Thyroid gland (tissue), 4 donors: ENCODE measurements at regions not wholly inside any gene's neighbourhood (a gene's known extent, or its start where the extent isn't known, plus 50 kb on each side); places are given as distances from the start of the nearest gene placed in this dataset.

Experiments
- CTCF ChIP-seq, 6 experiments: fragments of 200-600 bp in 3 of 6; fragments of 450-650 bp in 3 of 6; sonication (generic) in 3 of 6; IDR thresholded peaks; one replicate each; pipeline ENCODE4 v1.5.1; 2016 to 2019; ENCODE audit warnings: antibody characterized with exemption in 6 of 6, mild to moderate bottlenecking in 2 of 6, inconsistent platforms in 1 of 6, moderate library complexity in 1 of 6
- POLR2A ChIP-seq, 2 donors: fragments of 450-650 bp; IDR thresholded peaks; one replicate each; pipeline ENCODE4 v1.6.1; 2017; ENCODE audit warnings: antibody characterized with exemption in 2 of 2, mild to moderate bottlenecking in 2 of 2, moderate library complexity in 1 of 2

- no peak for TF ChIP-seq CTCF (IDR thresholded peaks at IDR 0.05)
- TF ChIP-seq POLR2A (IDR thresholded peaks at IDR 0.05): no peak
Observed at GRCh38 chr19:32186542-32187330, 158.7 kb upstream of the ZNF507 start.
